ENCODE measurements at regions not wholly inside any gene's neighbourhood (a gene's known extent, or its start where the extent isn't known, plus 50 kb on each side); places are given as distances from the start of the nearest gene placed in this dataset.

GRCh38 chr7:155173905-155174304, 103.8 kb downstream of the HTR5A start:
- no peak overlapping the region for H3K27ac ChIP-seq
- no peak for TF ChIP-seq POLR2A (IDR thresholded peaks at IDR 0.05)
- no peak for TF ChIP-seq CTCF (IDR thresholded peaks at IDR 0.05)
- no peak for TF ChIP-seq EP300 (IDR thresholded peaks at IDR 0.05)
- H3K9me3 ChIP-seq, result no peaks in the 10 kb centered on the region
- H3K4me1 ChIP-seq, result no peaks in the 10 kb centered on the region
- WGBS, 2 donors, result 80 to 83% methylated on average over 9 of the region's 9 CpGs
- H3K27me3 ChIP-seq, result no peaks in the 10 kb centered on the region
- DNase-seq (ENCODE audit: low spot score in 2 of 2), result no peak
- no peak overlapping the region for H3K4me3 ChIP-seq
- no peaks in the 10 kb centered on the region for H3K36me3 ChIP-seq

- Histone ChIP-seq H3K27ac (no peak overlapping the region), H3K27me3 (no peaks in the 10 kb centered on the region), H3K4me1 (no peaks in the 10 kb centered on the region), H3K4me3 (no peak overlapping the region), H3K9me3 (peaks cover 0 to 7% (median 0%) of the 10 kb centered on the region in 4 donors), H3K36me3 (no peaks in the 10 kb centered on the region)
- no peak for DNase-seq (ENCODE audit: low spot score in 2 of 2)
- TF ChIP-seq POLR2A (IDR thresholded peaks at IDR 0.05) (no peak), CTCF (IDR thresholded peaks at IDR 0.05) (no peak), EP300 (IDR thresholded peaks at IDR 0.05) (no peak)
- 86 to 88% methylated on average over 2 of the region's 2 CpGs for WGBS, 2 donors
Measured at GRCh38 chr7:155178096-155178495, 108.0 kb downstream of the HTR5A start.

GRCh38 chr7:155181768-155182167, 111.6 kb downstream of the HTR5A start:
- TF ChIP-seq POLR2A (IDR thresholded peaks at IDR 0.05) (no peak), EP300 (IDR thresholded peaks at IDR 0.05) (no peak)
- 79 to 86% methylated on average over 8 of the region's 8 CpGs for WGBS, 2 donors
- H3K4me3 ChIP-seq, result no peak overlapping the region
- H3K27ac ChIP-seq, result no peak overlapping the region
- H3K27me3 ChIP-seq, result no peaks in the 10 kb centered on the region
- H3K36me3 ChIP-seq, result no peaks in the 10 kb centered on the region
- DNase-seq (ENCODE audit: low spot score in 2 of 2), result no peak
- no peaks in the 10 kb centered on the region for H3K4me1 ChIP-seq
- H3K9me3 ChIP-seq, result peaks cover 0 to 42% (median 11%) of the 10 kb centered on the region in 4 donors

GRCh38 chr7:155182406-155182970, 112.4 kb downstream of the HTR5A start:
- Histone ChIP-seq H3K4me3 (no peak overlapping the region), H3K27ac (no peak overlapping the region), H3K27me3 (no peaks in the 10 kb centered on the region), H3K36me3 (no peaks in the 10 kb centered on the region), H3K9me3 (peaks cover 0 to 44% (median 11%) of the 10 kb centered on the region in 4 donors), H3K4me1 (no peaks in the 10 kb centered on the region)
- 91 to 92% methylated on average over 8 of the region's 8 CpGs for WGBS, 2 donors
- TF ChIP-seq POLR2A (IDR thresholded peaks at IDR 0.05) (no peak), CTCF (IDR thresholded peaks at IDR 0.05) (no peak), EP300 (IDR thresholded peaks at IDR 0.05) (no peak)
- DNase-seq (ENCODE audit: low spot score in 2 of 2), result no peak

- Histone ChIP-seq H3K27me3 (no peaks in the 10 kb centered on the region), H3K4me1 (no peaks in the 10 kb centered on the region), H3K4me3 (no peak overlapping the region), H3K27ac (no peak overlapping the region), H3K36me3 (no peaks in the 10 kb centered on the region), H3K9me3 (peaks cover 0 to 44% (median 11%) of the 10 kb centered on the region in 4 donors)
- DNase-seq (ENCODE audit: low spot score in 2 of 2), result no peak
- TF ChIP-seq CTCF (IDR thresholded peaks at IDR 0.05) (no peak), EP300 (IDR thresholded peaks at IDR 0.05) (no peak), POLR2A (IDR thresholded peaks at IDR 0.05) (no peak)
- 92 to 93% methylated on average over 1 of the region's 1 CpG for WGBS, 2 donors
Measured at GRCh38 chr7:155183655-155184054, 113.5 kb downstream of the HTR5A start.

- no peaks in the 10 kb centered on the region for H3K36me3 ChIP-seq
- WGBS, 2 donors, result 62 to 80% methylated on average over 4 of the region's 4 CpGs
- DNase-seq (ENCODE audit: low spot score in 2 of 2), result no peak
- TF ChIP-seq CTCF (IDR thresholded peaks at IDR 0.05), result no peak
- TF ChIP-seq POLR2A (IDR thresholded peaks at IDR 0.05), result no peak
- TF ChIP-seq EP300 (IDR thresholded peaks at IDR 0.05), result no peak
- H3K9me3 ChIP-seq, result peaks cover 0 to 44% (median 11%) of the 10 kb centered on the region in 4 donors
- no peak overlapping the region for H3K4me3 ChIP-seq
- H3K27me3 ChIP-seq, result no peaks in the 10 kb centered on the region
- no peaks in the 10 kb centered on the region for H3K4me1 ChIP-seq
- no peak overlapping the region for H3K27ac ChIP-seq
Measured at GRCh38 chr7:155184923-155185322, 112.8 kb upstream of the INSIG1 start.
